NCI-H146 (cell line): ENCODE measurements at regions not wholly inside any gene's neighbourhood (a gene's known extent, or its start where the extent isn't known, plus 50 kb on each side); places are given as distances from the start of the nearest gene placed in this dataset.

Source experiments
- DNase-seq: peaks from one replicate; lab custom pipeline; 2025; lab: John Stamatoyannopoulos, UW

DNA sequence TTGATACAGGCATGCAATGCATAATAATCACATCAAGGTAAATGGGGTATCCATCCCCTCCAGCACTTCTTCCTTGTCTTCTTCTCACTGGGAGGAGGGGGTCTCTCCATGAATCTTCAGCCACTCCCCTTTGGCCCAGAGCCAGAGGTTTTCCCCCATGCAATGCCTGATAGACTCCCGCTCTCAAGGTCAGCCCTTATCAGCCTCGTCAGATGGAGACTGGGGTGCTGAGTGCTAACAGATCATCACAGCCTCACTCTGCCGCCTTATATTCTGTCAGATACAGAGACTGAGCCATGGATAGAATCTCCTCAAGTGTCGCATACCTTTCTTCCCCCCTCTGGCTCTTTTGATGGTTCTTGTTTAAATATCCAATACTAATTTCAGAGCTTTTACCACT lies 503.1 kb downstream of the AACS start:
- DNase-seq, result no peak

- no peak for DNase-seq
Observed at GRCh38 chr12:125573271-125573670, 508.0 kb downstream of the AACS start.

- no peak for DNase-seq
Observed at GRCh38 chr12:125577334-125577733, 512.1 kb downstream of the AACS start.

- DNase-seq, result no peak
Observed at GRCh38 chr12:125579916-125580315, 514.7 kb downstream of the AACS start.

DNA sequence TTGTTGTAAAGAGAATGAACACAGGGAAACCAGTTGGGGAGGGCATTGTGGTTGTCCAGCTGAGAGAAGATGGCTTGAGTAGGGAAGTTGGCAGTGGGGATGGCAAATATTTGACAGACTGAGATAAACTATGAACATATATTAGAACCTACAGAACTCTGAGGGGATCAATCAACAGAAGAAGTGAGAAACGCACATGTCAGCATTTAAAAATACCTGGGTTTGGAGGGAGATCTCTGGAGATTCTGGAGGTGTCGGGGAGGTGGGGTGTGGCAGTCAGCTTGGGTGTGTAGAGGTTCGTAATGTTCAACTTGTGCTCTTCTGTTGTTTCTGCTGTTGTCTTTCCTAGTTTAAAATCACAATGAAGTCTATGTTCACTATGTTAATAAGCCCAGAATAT lies 517.8 kb downstream of the AACS start:
- DNase-seq, result no peak

GRCh38 chr12:125586441-125586840 lies 521.2 kb downstream of the AACS start:
- DNase-seq, result no peak

DNA sequence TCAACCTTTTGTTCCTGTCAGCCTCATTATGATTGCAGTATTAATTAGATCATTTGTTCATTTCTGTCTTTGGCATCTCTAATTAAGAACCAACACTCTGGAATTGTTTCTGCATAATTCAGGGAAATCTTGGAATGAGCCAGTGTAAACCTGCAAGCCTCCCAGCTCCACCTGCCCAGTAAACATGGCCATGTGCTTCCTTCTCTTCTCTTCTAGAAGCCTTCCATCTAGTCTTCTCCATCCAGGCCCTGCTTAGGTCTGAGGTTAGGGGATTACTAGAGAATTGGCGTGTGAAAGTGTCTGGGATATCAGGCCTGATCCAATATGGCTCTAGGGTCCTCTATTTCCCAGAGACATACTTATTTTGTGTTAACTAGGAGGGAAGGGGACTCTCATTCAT lies 528.0 kb downstream of the AACS start:
- no peak for DNase-seq

DNA sequence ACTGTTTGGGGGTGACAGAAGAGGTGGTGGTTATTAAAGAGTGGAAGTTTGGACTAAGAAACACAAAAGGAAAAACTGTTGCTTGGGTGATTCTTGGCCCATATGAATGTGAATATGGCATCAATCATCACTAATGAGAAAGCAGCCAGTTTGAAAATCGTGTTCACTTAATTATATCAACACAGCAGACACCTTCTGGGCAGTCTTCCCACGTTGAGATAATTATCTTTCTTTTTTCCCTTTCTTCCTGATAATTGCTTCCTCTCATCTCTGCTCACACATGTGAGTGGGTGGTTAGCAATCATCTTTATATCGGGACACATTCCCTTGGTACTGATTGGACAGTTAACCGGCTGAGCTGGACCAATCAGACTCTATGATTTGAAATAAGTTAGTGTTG lies 539.7 kb downstream of the AACS start:
- no peak for DNase-seq

DNA sequence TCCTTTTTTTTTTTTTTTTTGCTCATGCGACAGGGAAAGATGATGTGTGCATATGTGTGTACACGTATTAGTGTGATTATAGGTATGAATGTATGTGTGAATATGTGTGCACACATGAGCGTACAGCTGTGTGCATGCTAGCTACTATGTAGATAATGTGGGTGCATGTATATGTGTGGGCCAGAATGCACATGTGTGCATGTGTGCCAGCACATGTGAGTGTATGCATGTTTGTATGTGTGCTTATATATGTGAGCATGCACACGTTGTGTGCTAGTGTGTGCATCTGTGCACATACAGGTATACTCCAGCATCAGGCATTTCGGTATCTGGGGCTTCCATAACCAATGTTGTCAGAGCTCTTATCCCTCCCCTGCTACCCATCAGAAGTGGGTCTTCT lies 541.1 kb downstream of the AACS start:
- no peak for DNase-seq

GRCh38 chr12:125610292-125610691 lies 545.1 kb downstream of the AACS start:
- no peak for DNase-seq

- DNase-seq, result no peak
Observed at GRCh38 chr12:125610971-125611370, 545.7 kb downstream of the AACS start.

- no peak for DNase-seq
Observed at GRCh38 chr12:125614058-125614457, 548.8 kb downstream of the AACS start.

DNA sequence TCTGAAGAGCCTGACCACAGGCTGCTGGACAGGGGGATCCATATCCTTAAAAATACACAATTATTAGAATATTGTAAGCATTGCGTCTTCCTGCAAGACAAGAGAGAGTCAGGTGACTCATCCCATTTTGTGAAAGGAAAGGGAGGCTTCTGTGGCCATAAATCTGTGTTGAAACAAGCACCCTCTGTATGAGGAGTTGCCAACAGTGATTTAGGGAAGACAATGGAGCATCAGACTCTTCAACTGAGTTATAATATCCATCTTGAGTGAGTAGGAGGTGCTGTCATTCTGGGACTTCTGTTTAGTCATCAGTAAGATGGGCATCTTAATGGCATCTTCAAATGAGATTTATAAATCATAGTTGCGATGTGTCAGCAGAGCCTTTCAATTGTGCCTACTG lies 554.5 kb downstream of the AACS start:
- DNase-seq, result no peak

DNA sequence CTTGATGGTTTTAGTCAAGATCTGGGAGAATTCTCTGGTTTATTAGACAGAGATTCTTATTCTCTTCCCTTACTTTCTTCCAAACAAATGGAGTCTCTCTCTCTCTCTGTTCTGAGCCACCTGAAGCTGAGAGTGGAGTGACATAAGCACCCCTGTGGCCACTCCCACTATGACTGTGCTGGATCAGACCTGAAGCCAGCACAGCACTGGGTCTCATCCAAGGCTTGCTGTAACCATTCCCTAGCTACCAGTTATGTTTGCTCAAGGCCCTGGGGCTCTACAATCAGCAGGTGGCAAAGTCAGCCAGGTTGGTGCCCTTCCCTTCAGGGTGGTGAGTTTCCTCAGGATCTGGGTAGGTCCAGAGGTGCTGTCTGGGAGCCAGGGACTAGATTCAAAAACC lies 568.5 kb downstream of the AACS start:
- no peak for DNase-seq

GRCh38 chr12:125634813-125635212 lies 569.6 kb downstream of the AACS start:
- DNase-seq, result no peak

- DNase-seq, result no peak
Observed at GRCh38 chr12:125639826-125640225, 574.6 kb downstream of the AACS start.

GRCh38 chr12:125643055-125643454 lies 577.8 kb downstream of the AACS start:
- no peak for DNase-seq

DNA sequence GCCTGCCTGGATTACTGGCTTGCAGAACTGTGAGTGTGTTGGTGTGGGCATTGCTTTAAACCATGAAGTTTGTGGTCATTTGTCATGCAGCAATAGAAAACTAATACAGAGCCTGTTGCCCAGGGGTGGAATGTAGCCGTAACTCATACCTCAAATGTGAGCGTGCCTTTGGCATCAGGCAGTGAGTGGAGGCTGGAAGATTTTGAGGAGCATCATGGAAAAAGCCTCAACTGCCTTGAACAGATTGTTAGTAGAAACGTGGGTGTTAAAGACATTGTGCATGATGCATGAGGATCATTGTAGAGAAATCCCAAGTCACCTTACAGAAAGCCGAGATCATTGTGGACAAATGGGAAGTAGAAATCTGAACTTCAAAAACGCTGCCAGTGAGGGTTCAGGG lies 580.5 kb downstream of the AACS start:
- DNase-seq, result no peak

- DNase-seq, result no peak
Observed at GRCh38 chr12:125650587-125650986, 585.4 kb downstream of the AACS start.

GRCh38 chr12:125651625-125652024 lies 586.4 kb downstream of the AACS start:
- no peak for DNase-seq

DNA sequence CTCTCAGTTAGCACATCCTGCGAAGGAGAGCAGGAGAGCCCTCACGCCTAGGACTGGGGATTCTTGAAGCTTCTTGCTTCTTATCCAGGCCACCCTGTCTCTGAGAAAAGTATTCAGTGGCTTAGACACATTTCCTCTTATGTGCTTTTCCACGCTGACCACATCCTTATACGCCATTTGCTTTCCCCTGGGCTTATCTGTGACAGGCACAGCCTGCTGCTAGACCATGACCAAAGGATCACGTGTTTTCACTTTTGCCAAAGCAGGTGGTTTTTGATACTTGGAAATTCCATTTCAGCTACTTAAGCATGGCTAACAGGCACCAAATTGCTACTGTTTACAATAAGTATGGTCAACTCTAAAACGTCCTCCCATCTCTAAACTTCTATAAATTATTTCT lies 587.4 kb downstream of the AACS start:
- no peak for DNase-seq

GRCh38 chr12:125657681-125658080 lies 592.4 kb downstream of the AACS start:
- DNase-seq, result no peak

DNA sequence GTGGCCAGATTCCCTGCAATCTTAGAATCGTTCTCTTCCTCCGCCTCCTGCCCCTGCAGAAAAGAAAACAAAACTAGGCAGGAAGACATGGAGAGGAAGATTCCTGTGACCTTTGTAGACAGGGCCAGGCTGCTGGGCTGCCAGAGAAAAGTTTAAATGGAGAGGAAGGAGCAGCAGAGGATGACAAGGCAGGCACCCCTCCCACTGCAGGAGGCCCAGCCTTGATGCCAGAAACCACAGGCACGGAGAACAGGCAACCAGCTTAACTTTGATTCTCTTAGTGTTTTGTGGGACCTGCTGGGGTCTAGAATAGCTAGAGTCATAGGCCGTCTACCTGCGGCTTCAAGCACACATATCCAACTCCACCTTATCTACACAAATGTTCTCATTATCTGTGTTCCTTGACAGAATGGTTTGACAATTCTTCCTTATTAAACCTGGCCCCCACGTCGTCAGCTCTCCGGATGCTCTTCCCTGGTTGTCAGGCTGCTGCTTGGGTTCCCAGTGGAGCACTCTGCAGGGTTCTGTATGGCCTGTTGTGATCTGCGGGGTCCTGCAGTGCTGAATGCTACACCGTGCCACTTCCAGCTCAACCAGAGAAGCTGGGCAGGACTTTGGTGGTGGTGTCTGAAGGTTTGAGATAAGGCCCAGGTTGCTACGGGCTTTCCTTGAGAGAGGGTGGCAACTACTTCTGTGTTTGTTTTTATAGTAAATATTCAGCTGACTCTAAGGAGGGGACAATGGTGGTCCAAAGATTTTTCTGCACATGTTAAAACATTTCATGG lies 609.5 kb downstream of the AACS start:
- no peak for DNase-seq

GRCh38 chr12:125676366-125676765 lies 611.1 kb downstream of the AACS start:
- DNase-seq, result no peak
